Right renal pelvis (tissue), 4 donors: ENCODE measurements at regions not wholly inside any gene's neighbourhood (a gene's known extent, or its start where the extent isn't known, plus 50 kb on each side); places are given as distances from the start of the nearest gene placed in this dataset.
"Not testable (repeated sequence)": the region's sequence is repeated elsewhere in the genome, so short reads cannot be mapped to it uniquely, and the experiment has no call there.

ENCODE experiments used
- DNase-seq, 4 donors: peaks; one replicate each; pipeline ENCODE4 v3.0.0-alpha.2; 2013; ENCODE audit warnings: low read depth in 4 of 4, low spot score in 3 of 4, missing footprints in 1 of 4

GRCh38 chr4:31674313-31674947, 954.3 kb downstream of the PCDH7 start:
- DNase-seq: no peak

- no peak for DNase-seq
These were observed 958.2 kb downstream of the PCDH7 start for GRCh38 chr4:31678356-31678755.

GRCh38 chr4:31682796-31683195, 962.6 kb downstream of the PCDH7 start:
- no peak for DNase-seq

- no peak for DNase-seq
These were observed 967.7 kb downstream of the PCDH7 start for GRCh38 chr4:31687717-31688342.

GRCh38 chr4:31692399-31692940, 972.3 kb downstream of the PCDH7 start:
- no peak for DNase-seq

GRCh38 chr4:31701256-31701655, 981.1 kb downstream of the PCDH7 start:
- no peak for DNase-seq

GRCh38 chr4:31702326-31702725, 982.2 kb downstream of the PCDH7 start:
- DNase-seq: no peak

GRCh38 chr4:31714238-31714637, 994.1 kb downstream of the PCDH7 start:
- DNase-seq: no peak

- no peak for DNase-seq
These were observed 995.1 kb downstream of the PCDH7 start for GRCh38 chr4:31715302-31715701.

GRCh38 chr4:31727030-31727429, 1006.9 kb downstream of the PCDH7 start:
- no peak for DNase-seq

- no peak for DNase-seq
These were observed 1014.8 kb downstream of the PCDH7 start for GRCh38 chr4:31735004-31735403.

GRCh38 chr4:31737419-31737818, 1017.2 kb downstream of the PCDH7 start:
- DNase-seq: no peak

GRCh38 chr4:31741326-31741725, 1021.2 kb downstream of the PCDH7 start:
- DNase-seq: no peak

- DNase-seq: no peak
These were observed 1028.2 kb downstream of the PCDH7 start for GRCh38 chr4:31748382-31748781.

- not testable (repeated sequence) for DNase-seq
These were observed 1030.4 kb downstream of the PCDH7 start for GRCh38 chr4:31750581-31750980.

- DNase-seq: no peak
These were observed 1035.6 kb downstream of the PCDH7 start for GRCh38 chr4:31755751-31756150.

- no peak for DNase-seq
These were observed 1048.6 kb downstream of the PCDH7 start for GRCh38 chr4:31768756-31769155.

- DNase-seq: no peak
These were observed 1063.1 kb downstream of the PCDH7 start for GRCh38 chr4:31783311-31783710.

- no peak for DNase-seq
These were observed 1064.4 kb downstream of the PCDH7 start for GRCh38 chr4:31784558-31784957.

- no peak for DNase-seq
These were observed 1067.5 kb downstream of the PCDH7 start for GRCh38 chr4:31787701-31788100.

GRCh38 chr4:31788676-31789075, 1068.5 kb downstream of the PCDH7 start:
- no peak for DNase-seq

GRCh38 chr4:31791666-31792065, 1071.5 kb downstream of the PCDH7 start:
- DNase-seq: no peak
